GM18502 (cell line): ENCODE measurements at regions not wholly inside any gene's neighbourhood (a gene's known extent, or its start where the extent isn't known, plus 50 kb on each side); places are given as distances from the start of the nearest gene placed in this dataset.
A peak's percentile ranks its signal among the peaks of the same experiment; 100 is the strongest.

Experiments used
- ATAC-seq: cut with Tn5 transposase; IDR thresholded peaks from one replicate; pipeline ENCODE4 v1.9.1; 2021; ENCODE audit warnings: mild to moderate bottlenecking; ENCODE audit not compliant: unreplicated experiment, poor library complexity

- ATAC-seq = peak; percentile 94
These were observed 70.6 kb upstream of the STT3B start for GRCh38 chr3:31462050-31462569.

GRCh38 chr3:31465999-31466398 is 66.7 kb upstream of the STT3B start:
- no peak for ATAC-seq

- ATAC-seq = no peak
These were observed 65.9 kb upstream of the STT3B start for GRCh38 chr3:31466866-31467265.

GRCh38 chr3:31468433-31468832 is 64.3 kb upstream of the STT3B start:
- ATAC-seq = no peak

GRCh38 chr3:31469385-31469784 is 63.3 kb upstream of the STT3B start:
- ATAC-seq = no peak

GRCh38 chr3:31472479-31473390 is 60.0 kb upstream of the STT3B start:
- no peak for ATAC-seq

- ATAC-seq = no peak
These were observed 56.5 kb upstream of the STT3B start for GRCh38 chr3:31476209-31476608.

GRCh38 chr3:31479431-31479830 is 53.3 kb upstream of the STT3B start:
- ATAC-seq = no peak

- ATAC-seq = no peak
These were observed 51.0 kb upstream of the STT3B start for GRCh38 chr3:31481697-31482096.

GRCh38 chr3:31482493-31483200 is 50.1 kb upstream of the STT3B start:
- no peak for ATAC-seq
